Ascending aorta (tissue), 2 donors: ENCODE measurements at regions not wholly inside any gene's neighbourhood (a gene's known extent, or its start where the extent isn't known, plus 50 kb on each side); places are given as distances from the start of the nearest gene placed in this dataset.

Source experiments
- DNase-seq, 2 donors: peaks; one replicate each; pipeline ENCODE4 v3.0.0-alpha.2; 2019; ENCODE audit warnings: low spot score in 2 of 2
- H3K27ac ChIP-seq, 2 donors: fragments of 200-600 bp; sonication (generic); one replicate each; pipeline ENCODE4 v1.5.1; 2016 to 2017; ENCODE audit warnings: mild to moderate bottlenecking in 1 of 2
- H3K27me3 ChIP-seq: fragments of 200-600 bp; sonication (generic); one replicate; pipeline ENCODE4 v1.5.1; 2017
- H3K36me3 ChIP-seq, 2 donors: fragments of 200-600 bp; sonication (generic); one replicate each; pipeline ENCODE4 v1.5.1; 2016
- H3K4me1 ChIP-seq, 2 donors: fragments of 200-600 bp; sonication (generic); one replicate each; pipeline ENCODE4 v1.5.1; 2016 to 2017; ENCODE audit warnings: mild to moderate bottlenecking in 1 of 2
- H3K4me3 ChIP-seq, 2 donors: fragments of 200-600 bp; sonication (generic); one replicate each; pipeline ENCODE4 v1.5.1; 2016 to 2017; ENCODE audit warnings: mild to moderate bottlenecking in 1 of 2
- H3K9me3 ChIP-seq, 2 donors: fragments of 200-600 bp; sonication (generic); one replicate each; pipeline ENCODE4 v1.5.1; 2016
- intact Hi-C: fragments of 100-400 bp; cut with DNase I; formaldehyde crosslinking; loops from one replicate; pipeline ENCODE4 v1.15.1; 2023
- TF ChIP-seq, protein P1 (sequence below), 3 experiments: fragments of 200-600 bp in 2 of 3; fragments of 450-650 bp in 1 of 3; sonication (generic) in 2 of 3; IDR thresholded peaks; one replicate each; pipeline ENCODE4 v1.5.1; 2016 to 2019; ENCODE audit warnings: antibody characterized with exemption in 3 of 3, mild to moderate bottlenecking in 1 of 3, moderate library complexity in 1 of 3

DNA sequence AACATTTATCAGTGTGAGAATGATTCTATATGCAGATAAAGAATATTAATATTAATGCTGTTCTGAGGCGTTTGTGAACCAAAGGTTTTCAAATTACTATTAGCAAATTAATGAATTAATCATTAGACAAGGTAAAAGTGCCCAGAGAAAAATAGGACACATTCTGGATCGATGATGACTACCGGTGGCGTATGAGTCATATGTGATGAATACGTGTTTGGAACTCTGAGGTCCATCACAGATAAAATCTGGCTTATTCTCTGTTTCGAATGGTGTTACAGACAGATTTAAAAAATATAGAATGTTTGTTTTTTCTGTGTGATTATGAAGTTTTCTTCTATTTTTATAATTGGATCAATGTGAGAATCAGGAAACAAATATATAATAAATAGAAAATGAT is 79.2 kb upstream of the RTL1 start:
- TF ChIP-seq, protein P1, sequence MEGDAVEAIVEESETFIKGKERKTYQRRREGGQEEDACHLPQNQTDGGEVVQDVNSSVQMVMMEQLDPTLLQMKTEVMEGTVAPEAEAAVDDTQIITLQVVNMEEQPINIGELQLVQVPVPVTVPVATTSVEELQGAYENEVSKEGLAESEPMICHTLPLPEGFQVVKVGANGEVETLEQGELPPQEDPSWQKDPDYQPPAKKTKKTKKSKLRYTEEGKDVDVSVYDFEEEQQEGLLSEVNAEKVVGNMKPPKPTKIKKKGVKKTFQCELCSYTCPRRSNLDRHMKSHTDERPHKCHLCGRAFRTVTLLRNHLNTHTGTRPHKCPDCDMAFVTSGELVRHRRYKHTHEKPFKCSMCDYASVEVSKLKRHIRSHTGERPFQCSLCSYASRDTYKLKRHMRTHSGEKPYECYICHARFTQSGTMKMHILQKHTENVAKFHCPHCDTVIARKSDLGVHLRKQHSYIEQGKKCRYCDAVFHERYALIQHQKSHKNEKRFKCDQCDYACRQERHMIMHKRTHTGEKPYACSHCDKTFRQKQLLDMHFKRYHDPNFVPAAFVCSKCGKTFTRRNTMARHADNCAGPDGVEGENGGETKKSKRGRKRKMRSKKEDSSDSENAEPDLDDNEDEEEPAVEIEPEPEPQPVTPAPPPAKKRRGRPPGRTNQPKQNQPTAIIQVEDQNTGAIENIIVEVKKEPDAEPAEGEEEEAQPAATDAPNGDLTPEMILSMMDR (IDR thresholded peaks at IDR 0.05): no peak
- no peak overlapping the region for H3K27ac ChIP-seq
- no peak for DNase-seq

DNA sequence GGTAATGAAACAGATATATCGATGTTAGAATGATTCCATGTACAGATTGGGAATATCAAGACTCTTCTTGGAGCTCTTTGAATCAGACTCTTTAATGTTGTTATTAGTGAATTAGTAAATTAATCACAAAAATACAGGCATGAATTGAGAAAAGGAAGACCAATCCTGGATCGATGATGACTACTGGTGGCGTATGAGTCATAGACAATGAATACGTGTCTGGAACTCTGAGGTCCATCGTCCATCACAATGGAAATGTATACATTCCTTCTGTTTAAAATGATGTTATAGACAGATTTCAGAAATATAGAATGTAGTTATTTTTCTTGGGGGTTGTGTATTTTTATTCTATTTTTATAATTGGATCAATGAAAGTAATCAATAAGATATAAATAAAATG is 80.2 kb upstream of the RTL1 start:
- Histone ChIP-seq H3K27ac (no peak overlapping the region), H3K4me3 (no peak overlapping the region), H3K9me3 (no peaks in the 10 kb centered on the region), H3K27me3 (no peaks in the 10 kb centered on the region), H3K36me3 (no peaks in the 10 kb centered on the region), H3K4me1 (no peaks in the 10 kb centered on the region)
- intact Hi-C loops: no loop called here
- no peak for DNase-seq
- TF ChIP-seq, protein P1 (IDR thresholded peaks at IDR 0.05): no peak

More for the DNA sequence above, 79.2 kb upstream of the RTL1 start:
- H3K36me3 ChIP-seq: no peaks in the 10 kb centered on the region
- no peaks in the 10 kb centered on the region for H3K9me3 ChIP-seq
- no peaks in the 10 kb centered on the region for H3K27me3 ChIP-seq
- intact Hi-C loops: no loop called here
- H3K4me1 ChIP-seq: no peaks in the 10 kb centered on the region
- H3K4me3 ChIP-seq: no peak overlapping the region

DNA sequence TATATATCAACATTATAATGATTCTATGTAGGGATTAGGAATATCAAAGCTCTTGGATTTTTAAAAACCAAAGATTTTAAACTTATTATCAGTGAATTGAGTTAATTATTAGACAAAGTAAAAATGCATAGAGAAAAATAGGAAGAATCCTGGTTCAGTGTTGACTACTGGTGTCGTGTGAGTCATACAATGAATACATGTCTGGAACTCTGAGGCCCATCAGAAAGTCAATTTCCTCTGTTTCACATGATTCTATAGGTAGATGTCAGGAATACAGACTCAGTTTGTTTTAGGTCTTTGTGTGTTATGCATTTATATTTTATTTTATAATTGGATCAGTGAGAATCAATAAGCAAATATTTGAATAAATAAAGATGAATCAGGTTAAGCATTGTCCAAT is 84.5 kb upstream of the RTL1 start:
- Histone ChIP-seq H3K4me3 (no peak overlapping the region), H3K27me3 (no peaks in the 10 kb centered on the region), H3K4me1 (no peaks in the 10 kb centered on the region), H3K9me3 (no peaks in the 10 kb centered on the region), H3K27ac (no peak overlapping the region), H3K36me3 (no peaks in the 10 kb centered on the region)
- TF ChIP-seq, protein P1 (IDR thresholded peaks at IDR 0.05): no peak
- intact Hi-C loops: no loop called here
- no peak for DNase-seq

DNA sequence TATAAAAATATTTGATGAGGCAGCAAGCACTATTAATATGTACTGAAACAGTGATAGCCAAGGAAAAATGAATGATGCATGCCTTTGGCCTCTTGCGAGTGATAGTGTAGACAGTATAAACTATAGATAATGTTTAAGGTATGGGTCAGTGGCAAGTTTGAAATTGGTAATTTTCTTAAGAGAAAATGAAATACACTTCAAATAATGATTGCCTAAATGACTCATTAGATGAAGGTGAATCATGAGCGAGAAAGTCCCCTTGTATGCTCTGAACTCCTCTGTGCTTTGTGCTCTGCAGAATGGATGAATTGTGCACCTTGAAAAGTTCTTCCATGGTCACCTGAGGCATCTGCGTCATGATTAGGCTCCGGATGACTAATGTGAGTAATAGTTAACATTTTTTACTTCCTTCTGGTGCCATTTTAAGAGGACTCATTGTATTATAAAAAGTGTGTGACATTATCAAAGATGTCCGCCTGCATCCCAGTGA is 84.9 kb upstream of the RTL1 start:
- H3K9me3 ChIP-seq: no peaks in the 10 kb centered on the region
- no peak overlapping the region for H3K4me3 ChIP-seq
- no peak overlapping the region for H3K27ac ChIP-seq
- TF ChIP-seq, protein P1 (IDR thresholded peaks at IDR 0.05): no peak
- H3K4me1 ChIP-seq: no peaks in the 10 kb centered on the region
- no peaks in the 10 kb centered on the region for H3K27me3 ChIP-seq
- intact Hi-C loops: no loop called here
- no peak for DNase-seq
- H3K36me3 ChIP-seq: no peaks in the 10 kb centered on the region

DNA sequence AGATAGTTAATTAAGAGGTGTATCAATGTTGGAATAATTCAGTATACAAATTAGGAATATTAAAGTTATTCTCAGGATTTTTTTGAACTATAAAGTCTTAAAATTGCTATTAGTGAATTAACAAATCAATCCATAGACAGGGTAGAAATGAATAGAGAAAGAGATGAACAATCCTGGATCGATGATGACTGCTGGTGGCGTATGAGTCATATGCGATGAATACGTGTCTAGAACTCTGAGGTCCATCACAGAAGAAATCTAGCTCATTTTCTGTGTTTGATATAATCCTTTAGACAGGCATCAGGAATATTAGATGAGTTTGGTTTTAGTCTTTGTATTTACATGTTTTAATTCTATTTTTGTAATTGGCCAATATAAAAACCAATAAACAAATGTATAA is 85.4 kb upstream of the RTL1 start:
- Histone ChIP-seq H3K4me1 (no peaks in the 10 kb centered on the region), H3K27me3 (no peaks in the 10 kb centered on the region), H3K36me3 (no peaks in the 10 kb centered on the region), H3K27ac (no peak overlapping the region), H3K9me3 (no peaks in the 10 kb centered on the region), H3K4me3 (no peak overlapping the region)
- intact Hi-C loops: no loop called here
- TF ChIP-seq, protein P1 (IDR thresholded peaks at IDR 0.05): no peak
- no peak for DNase-seq

DNA sequence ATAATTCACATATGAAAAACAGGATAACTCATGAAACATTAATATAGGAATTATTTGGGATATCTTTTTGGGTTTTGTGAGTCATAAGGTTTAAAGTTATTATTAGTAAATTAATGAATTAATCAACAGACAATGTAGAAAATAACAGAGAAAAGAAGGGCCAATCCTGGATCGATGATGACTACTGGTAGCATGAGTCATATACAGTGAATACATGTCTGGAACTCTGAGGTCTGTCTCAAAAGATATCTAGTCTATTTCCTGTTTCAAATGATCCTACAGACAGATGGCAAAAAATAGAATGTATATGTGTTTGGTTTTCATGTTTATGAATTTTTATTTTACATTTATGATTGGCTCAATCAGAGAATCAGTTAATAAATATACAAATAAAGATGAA is 86.4 kb upstream of the RTL1 start:
- H3K27ac ChIP-seq: no peak overlapping the region

More for the DNA sequence above, 86.4 kb upstream of the RTL1 start:
- H3K9me3 ChIP-seq: no peaks in the 10 kb centered on the region
- H3K4me1 ChIP-seq: no peaks in the 10 kb centered on the region
- H3K4me3 ChIP-seq: no peak overlapping the region
- no peaks in the 10 kb centered on the region for H3K27me3 ChIP-seq
- intact Hi-C loops: no loop called here
- no peak for DNase-seq
- no peaks in the 10 kb centered on the region for H3K36me3 ChIP-seq
- TF ChIP-seq, protein P1 (IDR thresholded peaks at IDR 0.05): no peak
